HUES64 (cell line): ENCODE measurements at regions not wholly inside any gene's neighbourhood (a gene's known extent, or its start where the extent isn't known, plus 50 kb on each side); places are given as distances from the start of the nearest gene placed in this dataset.

Experiments used
- H3K27ac ChIP-seq: 2 replicates; pipeline ENCODE4 v1.7.0; 2013; ENCODE audit warnings: low read depth, low read length, inconsistent platforms
- H3K27me3 ChIP-seq: 2 replicates; pipeline ENCODE4 v1.6.1; 2013; ENCODE audit warnings: mild to moderate bottlenecking, low read length; ENCODE audit not compliant: insufficient read depth
- H3K36me3 ChIP-seq: 2 replicates; pipeline ENCODE4 v1.6.1; 2013; ENCODE audit warnings: mild to moderate bottlenecking, low read length; ENCODE audit not compliant: insufficient read depth
- H3K4me1 ChIP-seq: 2 replicates; pipeline ENCODE4 v1.6.1; 2013; ENCODE audit warnings: mild to moderate bottlenecking, low read length, moderate library complexity; ENCODE audit not compliant: insufficient read depth
- H3K4me3 ChIP-seq: 2 replicates; pipeline ENCODE4 v1.5.1; 2013; ENCODE audit warnings: mild to moderate bottlenecking, low read length, moderate library complexity
- H3K9ac ChIP-seq: 2 replicates; pipeline ENCODE4 v1.6.1; 2013; ENCODE audit warnings: mild to moderate bottlenecking, low read depth, low read length
- H3K9me3 ChIP-seq: 2 replicates; pipeline ENCODE4 v1.6.1; 2013; ENCODE audit warnings: low read depth, low read length; ENCODE audit not compliant: insufficient read depth
- whole genome bisulfite sequencing: fragments of 150-250, 120-280 bp; methylation state at CpG from one replicate; pipeline ENCODE4 v1.1.7; 2013; ENCODE audit warnings: missing lambda C conversion rate; 5-methylcytosine and 5-hydroxymethylcytosine counted together

DNA sequence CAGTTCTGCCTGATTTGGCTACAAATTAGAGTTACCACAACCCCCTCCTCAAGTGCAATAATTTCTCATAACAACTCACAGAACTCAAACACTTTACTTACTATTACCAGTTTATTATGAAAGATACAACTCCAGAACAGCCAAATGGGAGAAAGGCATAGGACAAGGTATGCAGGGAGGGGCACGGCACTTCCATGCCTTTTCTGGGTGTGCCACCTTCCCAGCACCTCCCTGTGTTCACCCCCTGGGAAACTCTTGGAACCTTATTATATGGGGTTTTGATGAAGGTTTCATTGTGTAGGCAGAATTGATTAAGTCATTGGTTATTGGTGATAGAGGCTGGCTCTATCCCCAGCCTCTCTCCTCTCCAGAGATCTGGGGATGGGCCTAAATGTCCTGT lies 66.6 kb upstream of the RAP2B start:
- Histone ChIP-seq H3K4me1 (peaks cover 45% of the 10 kb centered on the region), H3K27me3 (no peaks in the 10 kb centered on the region), H3K27ac (no peak overlapping the region), H3K4me3 (no peak overlapping the region), H3K36me3 (no peaks in the 10 kb centered on the region), H3K9ac (no peak overlapping the region), H3K9me3 (0 out of 2 replicates have a peak, but pooled peaks cover 5% of the 10 kb centered on the region)
- no CpG with 5 or more reads among the region's 1 CpG for WGBS

DNA sequence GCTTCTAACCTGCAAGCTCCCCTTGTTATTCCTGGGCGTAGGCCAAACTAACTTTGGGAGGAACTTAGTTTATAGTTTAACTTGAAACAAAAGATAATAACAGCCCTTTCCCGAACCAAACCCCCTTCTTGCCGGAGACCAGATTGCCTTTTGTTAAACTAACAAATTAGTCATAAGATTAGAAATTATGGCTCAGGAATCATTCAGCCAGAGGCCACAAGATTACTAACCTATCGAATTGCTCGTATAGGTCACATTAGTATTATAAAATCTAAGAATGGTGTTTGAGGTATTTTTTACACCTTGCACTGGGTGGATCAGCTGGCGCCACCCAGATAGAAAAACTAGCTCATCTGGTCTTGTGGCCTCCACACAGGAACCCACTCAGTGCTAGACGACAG lies 65.3 kb upstream of the RAP2B start:
- Histone ChIP-seq H3K9me3 (0 out of 2 replicates have a peak, but pooled peaks cover 5% of the 10 kb centered on the region), H3K27ac (no peak overlapping the region), H3K4me3 (no peak overlapping the region), H3K36me3 (no peaks in the 10 kb centered on the region), H3K27me3 (no peaks in the 10 kb centered on the region), H3K4me1 (peaks cover 35% of the 10 kb centered on the region), H3K9ac (no peak overlapping the region)
- WGBS, result 72% methylated on average over 5 of the region's 7 CpGs

DNA sequence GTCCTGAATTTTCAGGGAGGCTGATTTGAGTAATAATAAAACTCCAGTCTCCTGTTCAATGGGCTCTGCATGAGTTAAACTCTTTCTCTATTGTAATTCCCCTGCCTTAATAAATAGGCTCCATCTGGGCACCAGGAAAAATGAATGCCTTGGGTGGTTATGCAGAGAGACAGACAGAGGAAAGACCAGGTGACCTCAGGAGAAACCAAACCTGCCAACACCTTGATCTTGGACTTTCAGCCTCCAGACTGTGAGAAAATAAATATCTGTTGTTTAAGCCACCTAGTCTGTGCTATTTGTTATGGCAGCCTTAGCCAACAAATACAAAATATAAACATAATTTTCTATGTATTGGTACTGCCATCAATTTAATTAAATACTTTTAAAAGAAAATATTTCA lies 64.8 kb upstream of the RAP2B start:
- peaks cover 31% of the 10 kb centered on the region for H3K4me1 ChIP-seq
- no peak overlapping the region for H3K4me3 ChIP-seq
- no peak overlapping the region for H3K27ac ChIP-seq
- H3K36me3 ChIP-seq, result no peaks in the 10 kb centered on the region
- H3K9ac ChIP-seq, result no peak overlapping the region
- H3K9me3 ChIP-seq, result 0 out of 2 replicates have a peak, but pooled peaks cover 5% of the 10 kb centered on the region
- H3K27me3 ChIP-seq, result no peaks in the 10 kb centered on the region

DNA sequence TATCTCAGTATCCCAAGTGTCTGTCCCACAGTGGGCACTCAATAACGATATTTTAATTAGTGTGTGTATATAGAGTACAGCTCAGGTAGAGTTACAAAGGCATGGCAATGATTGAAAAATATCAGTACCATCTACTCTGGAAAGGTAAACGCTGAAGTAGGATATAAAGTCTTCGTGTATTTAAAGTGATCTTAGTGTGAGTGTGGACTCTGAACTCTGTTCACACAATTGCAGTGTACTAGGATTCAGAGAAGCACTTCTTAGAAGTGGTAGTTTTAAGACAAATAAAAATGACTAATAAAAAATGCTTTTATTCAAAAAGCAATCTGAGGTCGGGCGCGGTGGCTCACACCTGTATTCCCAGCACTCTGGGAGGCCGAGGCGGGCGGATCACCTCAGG lies 62.9 kb upstream of the RAP2B start:
- Histone ChIP-seq H3K27me3 (no peaks in the 10 kb centered on the region), H3K27ac (no peak overlapping the region), H3K9ac (no peak overlapping the region), H3K36me3 (no peaks in the 10 kb centered on the region), H3K9me3 (0 out of 2 replicates have a peak, but pooled peaks cover 5% of the 10 kb centered on the region), H3K4me3 (no peak overlapping the region), H3K4me1 (peaks cover 14% of the 10 kb centered on the region)
- WGBS, result 94% methylated on average over 9 of the region's 9 CpGs

DNA sequence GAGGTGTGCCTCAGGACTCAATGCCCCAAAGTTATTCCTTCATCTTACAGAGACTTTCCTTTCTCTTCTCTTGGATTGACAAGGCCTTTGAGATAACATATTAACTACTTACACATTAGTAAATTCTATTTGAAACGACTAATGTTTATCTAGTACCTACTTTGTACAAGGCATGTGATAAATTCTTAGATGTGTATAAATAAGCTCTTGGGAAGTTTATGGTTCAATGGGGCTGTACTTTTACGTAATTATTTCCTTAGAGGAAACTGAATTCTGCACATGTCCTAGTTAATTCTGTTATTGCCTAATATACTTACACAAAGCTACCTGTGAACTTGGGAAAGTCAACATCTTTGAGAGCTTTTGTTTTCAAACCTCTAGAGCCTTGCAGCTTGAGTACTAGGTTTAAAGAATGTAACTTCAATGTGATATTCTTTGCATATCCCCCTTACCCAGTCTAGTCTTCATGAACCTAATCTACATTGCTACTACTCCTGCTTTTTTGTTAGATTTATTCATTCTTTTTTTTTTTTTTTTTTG lies 58.5 kb upstream of the RAP2B start:
- H3K36me3 ChIP-seq, result no peaks in the 10 kb centered on the region
- no peaks in the 10 kb centered on the region for H3K4me1 ChIP-seq
- no peak overlapping the region for H3K27ac ChIP-seq
- no peak overlapping the region for H3K9ac ChIP-seq
- H3K4me3 ChIP-seq, result no peak overlapping the region
- no peaks in the 10 kb centered on the region for H3K9me3 ChIP-seq
- H3K27me3 ChIP-seq, result no peaks in the 10 kb centered on the region
- no CpG with 5 or more reads among the region's 2 CpGs for WGBS

DNA sequence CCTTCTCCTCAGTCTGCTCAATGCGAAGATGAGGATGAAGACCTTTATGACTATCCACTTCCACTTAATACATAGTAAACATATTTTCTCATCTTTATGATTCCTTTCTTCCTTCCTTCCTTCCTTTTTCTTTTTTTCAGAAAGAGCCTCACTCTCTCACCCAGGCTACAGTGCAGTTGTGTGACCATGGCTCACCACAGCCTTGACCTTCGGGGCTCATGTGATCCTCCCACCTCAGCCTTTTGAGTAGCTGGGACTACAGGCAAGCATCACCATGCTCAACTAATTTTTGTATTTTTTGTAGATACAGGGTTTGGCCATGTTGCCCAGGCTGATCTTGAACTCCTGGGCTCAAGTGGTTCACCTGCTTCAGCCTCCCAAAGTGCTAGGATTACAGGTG lies 52.0 kb upstream of the RAP2B start:
- Histone ChIP-seq H3K4me3 (no peak overlapping the region), H3K36me3 (no peaks in the 10 kb centered on the region), H3K4me1 (no peaks in the 10 kb centered on the region), H3K27me3 (no peaks in the 10 kb centered on the region), H3K27ac (no peak overlapping the region), H3K9ac (no peak overlapping the region), H3K9me3 (no peaks in the 10 kb centered on the region)
- WGBS, result 97% methylated on average over 2 of the region's 2 CpGs

DNA sequence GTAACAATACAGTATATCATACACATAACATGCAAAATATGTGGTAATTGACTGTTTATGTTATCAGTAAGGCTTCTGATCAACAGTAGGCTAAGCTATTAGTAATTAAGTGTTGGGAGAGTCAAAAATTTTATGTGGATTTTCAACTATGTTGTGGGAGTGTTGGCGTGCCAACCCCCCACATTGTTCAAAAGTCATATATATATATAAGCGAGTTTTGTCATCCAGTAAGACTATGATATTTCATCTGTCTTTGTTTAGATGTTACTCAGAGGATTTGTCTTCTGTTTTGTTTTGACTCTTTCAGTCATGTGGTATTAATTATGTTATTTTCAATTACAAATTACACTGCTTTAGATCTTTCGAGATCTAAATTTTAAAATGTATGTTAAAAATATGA lies 51.0 kb upstream of the RAP2B start:
- H3K36me3 ChIP-seq, result no peaks in the 10 kb centered on the region
- no peak overlapping the region for H3K27ac ChIP-seq
- no peak overlapping the region for H3K4me3 ChIP-seq
- WGBS, result no CpG with 5 or more reads among the region's 3 CpGs
- no peaks in the 10 kb centered on the region for H3K9me3 ChIP-seq
- H3K4me1 ChIP-seq, result no peaks in the 10 kb centered on the region
- H3K9ac ChIP-seq, result no peak overlapping the region
- H3K27me3 ChIP-seq, result no peaks in the 10 kb centered on the region
